OCI-LY1 (cell line): ENCODE measurements at regions not wholly inside any gene's neighbourhood (a gene's known extent, or its start where the extent isn't known, plus 50 kb on each side); places are given as distances from the start of the nearest gene placed in this dataset.

ENCODE experiments used
- CTCF ChIP-seq: fragments of 200-600 bp; sonication (generic), shearing (Covaris generic); IDR thresholded peaks from 2 replicates; pipeline ENCODE4 v1.5.1; 2017; ENCODE audit warnings: mild to moderate bottlenecking, antibody characterized with exemption, low read length, moderate library complexity, mixed read lengths
- EZH2 ChIP-seq: fragments of 200-600 bp; sonication (generic), shearing (Covaris generic); IDR thresholded peaks from 2 replicates; pipeline ENCODE4 v1.8.0; 2017; ENCODE audit warnings: borderline replicate concordance, mixed run types, mild to moderate bottlenecking, antibody characterized with exemption, low read length, moderate library complexity, mixed read lengths

GRCh38 chr9:126563556-126563955, 50.2 kb upstream of the LMX1B start:
- TF ChIP-seq CTCF (no peak), EZH2 (no peak)
